ENCODE measurements at regions not wholly inside any gene's neighbourhood (a gene's known extent, or its start where the extent isn't known, plus 50 kb on each side); places are given as distances from the start of the nearest gene placed in this dataset.

GRCh38 chr2:236889791-236890704 is 195.6 kb upstream of the COPS8 start:
- TF ChIP-seq CTCF (IDR thresholded peaks at IDR 0.05) (no peak), POLR2A (IDR thresholded peaks at IDR 0.05) (no peak), POLR2AphosphoS5 (IDR thresholded peaks at IDR 0.05) (no peak)
